NCI-H2107 treated with DMSO at 0.1 percent for 48 hours (cell line): ENCODE measurements at regions not wholly inside any gene's neighbourhood (a gene's known extent, or its start where the extent isn't known, plus 50 kb on each side); places are given as distances from the start of the nearest gene placed in this dataset.
"Not testable (repeated sequence)": the region's sequence is repeated elsewhere in the genome, so short reads cannot be mapped to it uniquely, and the experiment has no call there.

Experiments
- DNase-seq: peaks from one replicate; lab custom pipeline; 2025; ENCODE audit not compliant: unreplicated experiment; lab: John Stamatoyannopoulos, UW

DNA sequence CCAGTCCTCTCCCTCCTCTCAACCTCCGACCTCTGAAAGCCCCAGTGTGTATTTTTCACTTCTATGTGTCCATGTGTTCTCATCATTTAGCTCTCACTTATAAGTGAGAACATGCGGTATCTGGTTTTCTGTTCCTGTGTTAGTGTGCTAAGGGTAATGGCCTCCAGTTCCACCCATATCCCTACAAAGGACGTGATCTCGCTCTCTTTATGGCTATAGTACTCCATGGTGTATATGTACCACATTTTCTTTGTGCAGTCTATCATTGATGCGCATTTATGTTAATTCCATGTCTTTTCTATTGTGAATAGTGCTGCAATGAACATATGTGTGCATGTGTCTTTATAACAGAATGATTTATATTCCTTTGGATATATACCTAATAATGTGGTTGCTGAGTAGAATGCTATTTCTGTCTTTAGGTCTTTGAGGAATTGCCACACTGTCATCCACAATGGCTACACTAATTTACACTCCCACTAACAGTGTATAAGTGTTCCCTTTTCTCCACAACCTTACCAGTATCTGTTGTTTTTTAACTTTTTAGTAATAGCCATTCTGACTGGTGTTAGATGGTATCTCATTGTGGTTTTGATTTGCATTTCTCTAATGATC, 749.3 kb upstream of the ARRDC3 start:
- DNase-seq, result not testable (repeated sequence)

- no peak for DNase-seq
Observed at GRCh38 chr5:92126182-92126581, 743.1 kb upstream of the ARRDC3 start.

- no peak for DNase-seq
Observed at GRCh38 chr5:92119110-92119509, 736.0 kb upstream of the ARRDC3 start.

DNA sequence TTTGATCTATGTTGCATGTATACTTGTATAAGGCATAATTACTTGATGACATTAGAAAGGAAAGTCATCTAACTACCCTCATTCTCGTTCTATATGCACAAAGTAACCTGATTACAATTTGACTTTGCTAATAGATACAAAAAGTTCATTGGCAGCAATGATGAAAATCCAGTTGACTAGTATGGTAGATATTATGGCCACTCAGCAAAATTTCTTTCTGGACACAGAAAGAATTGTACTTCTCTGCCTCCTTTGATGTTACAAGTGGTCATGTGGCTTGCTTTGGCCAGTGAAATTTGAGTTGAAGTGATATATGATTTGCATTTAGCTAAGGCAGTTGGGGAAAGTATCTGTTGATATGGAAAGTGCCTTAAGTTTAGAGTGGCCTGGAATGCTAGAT, 723.7 kb upstream of the ARRDC3 start:
- DNase-seq, result no peak

GRCh38 chr5:92104126-92104525, 721.0 kb upstream of the ARRDC3 start:
- DNase-seq, result no peak

GRCh38 chr5:92102313-92102712, 719.2 kb upstream of the ARRDC3 start:
- DNase-seq, result no peak

GRCh38 chr5:92092239-92092638, 709.1 kb upstream of the ARRDC3 start:
- no peak for DNase-seq

- no peak for DNase-seq
Observed at GRCh38 chr5:92086059-92086811, 703.1 kb upstream of the ARRDC3 start.

DNA sequence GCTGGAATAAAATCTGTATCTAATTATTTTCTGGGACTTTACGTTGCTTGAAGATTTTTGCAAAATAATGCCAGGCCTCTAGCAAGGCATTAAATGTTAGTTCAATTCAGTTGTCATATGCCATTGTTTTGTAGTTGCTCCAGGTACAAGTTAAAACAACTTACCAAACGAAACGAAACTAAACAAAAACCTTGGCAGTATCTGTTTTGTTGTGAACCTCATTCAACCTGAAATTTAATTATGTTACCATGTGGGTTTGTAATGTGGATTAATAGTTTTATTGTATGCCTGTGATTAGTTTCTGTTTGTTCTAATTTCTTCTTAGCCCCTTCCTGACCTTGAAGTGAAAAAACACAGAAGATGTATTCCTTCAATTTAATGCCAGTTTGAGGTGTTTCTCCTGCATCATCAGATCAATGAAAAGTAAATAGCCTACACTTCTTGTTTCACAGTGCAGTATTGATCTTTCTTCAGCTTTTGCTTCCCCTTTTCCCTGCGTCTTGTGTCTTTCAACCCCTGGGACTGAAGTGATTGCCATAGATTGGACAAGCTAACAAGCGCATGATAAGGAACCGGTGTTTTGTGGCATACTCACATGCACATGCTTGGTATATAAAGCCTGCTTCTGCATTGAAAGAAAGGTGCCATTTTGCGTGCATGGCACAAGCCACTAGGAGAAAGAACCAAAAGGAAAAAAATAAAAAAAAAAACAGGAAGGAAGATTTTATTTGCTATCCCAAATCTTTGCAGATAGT, 699.0 kb upstream of the ARRDC3 start:
- no peak for DNase-seq

- no peak for DNase-seq
Observed at GRCh38 chr5:92070786-92071185, 687.7 kb upstream of the ARRDC3 start.

DNA sequence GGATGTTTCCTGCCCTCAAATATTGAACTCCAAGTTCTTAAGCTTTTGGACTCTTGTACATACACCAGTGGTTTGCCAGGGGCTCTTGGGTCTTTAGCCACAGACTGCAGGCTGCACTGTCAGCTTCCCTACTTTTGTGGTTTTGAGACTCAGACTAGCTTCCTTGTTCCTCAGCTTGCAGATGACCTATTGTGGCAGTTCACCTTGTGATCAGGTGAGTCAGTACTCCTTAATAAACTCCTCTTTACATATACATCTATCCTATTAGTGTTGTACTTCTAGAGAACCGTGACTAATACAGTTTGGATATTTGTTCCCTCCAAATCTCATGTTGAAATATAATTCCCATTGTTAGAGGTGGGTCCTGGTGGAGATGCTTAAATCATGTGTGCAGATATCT, 681.9 kb upstream of the ARRDC3 start:
- no peak for DNase-seq

GRCh38 chr5:92051741-92052140, 668.6 kb upstream of the ARRDC3 start:
- no peak for DNase-seq

DNA sequence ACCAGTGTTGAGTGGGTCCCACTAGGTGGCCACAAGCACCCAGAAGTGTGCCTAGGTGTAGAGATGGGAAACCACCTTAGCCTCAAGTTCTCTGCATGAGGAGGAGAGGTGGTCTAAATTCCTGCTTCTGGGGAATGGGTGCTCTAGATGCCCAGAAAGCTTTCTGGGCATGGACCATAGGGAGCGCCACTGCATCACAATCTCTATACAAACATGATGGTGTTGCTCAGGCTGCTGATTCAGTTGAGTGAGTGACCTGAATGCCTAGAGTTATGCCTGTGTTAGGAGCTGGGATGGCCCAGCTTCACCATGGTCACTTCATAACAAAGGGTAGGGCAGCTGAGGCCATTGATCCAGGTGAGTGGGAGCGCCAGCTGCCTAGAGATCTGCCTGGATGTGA, 667.9 kb upstream of the ARRDC3 start:
- no peak for DNase-seq

DNA sequence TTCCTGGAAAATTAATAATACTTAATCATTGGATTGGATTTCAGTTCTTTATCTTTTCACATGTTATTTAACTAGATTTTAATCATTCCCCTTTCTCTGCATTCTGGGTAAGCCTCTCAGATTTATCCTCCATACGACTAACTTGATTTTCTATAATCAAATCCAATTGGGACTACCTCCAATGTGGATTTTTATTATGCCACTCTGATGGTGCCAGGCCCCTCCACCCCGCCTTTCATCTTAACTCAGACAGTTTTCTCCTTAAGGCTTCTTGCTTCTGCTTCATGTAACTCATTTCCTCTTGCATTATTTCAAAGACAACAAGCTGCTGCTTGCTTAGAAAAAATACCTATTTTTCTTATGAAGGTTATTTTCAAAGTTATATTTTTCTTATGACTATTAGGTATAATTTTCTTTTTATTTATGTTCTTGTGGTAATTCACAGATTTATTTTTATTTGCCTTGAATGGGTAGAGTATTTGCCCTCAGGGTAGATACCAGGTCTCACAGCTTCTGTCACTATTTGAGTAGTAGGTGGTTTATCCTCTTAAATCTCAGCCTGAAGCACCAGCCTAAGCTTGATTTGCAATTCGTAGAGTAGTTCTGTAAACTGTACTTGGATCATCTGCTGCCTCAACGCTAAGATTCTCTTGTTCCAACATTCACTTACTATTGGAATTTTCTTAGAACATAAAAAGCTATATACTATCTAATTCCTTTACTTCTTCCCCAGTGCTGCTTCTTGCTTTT, 659.0 kb upstream of the ARRDC3 start:
- DNase-seq, result no peak

GRCh38 chr5:92041206-92041605, 658.1 kb upstream of the ARRDC3 start:
- no peak for DNase-seq

DNA sequence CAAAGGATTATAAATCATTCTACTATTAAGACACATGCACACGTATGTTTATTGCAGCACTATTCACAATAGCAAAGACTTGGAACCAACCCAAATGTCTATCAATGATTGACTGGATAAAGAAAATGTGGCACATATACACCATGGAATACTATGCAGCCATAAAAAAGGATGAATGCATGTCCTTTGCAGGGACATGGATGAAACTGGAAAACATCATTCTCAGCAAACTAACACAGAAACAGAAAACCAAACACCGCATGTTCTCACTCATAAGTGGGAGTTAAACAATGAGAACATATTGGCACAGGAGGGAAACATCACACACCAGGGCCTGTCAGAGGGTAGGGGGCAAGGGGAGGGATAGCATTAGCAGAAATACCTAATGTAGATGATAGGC, 646.7 kb upstream of the ARRDC3 start:
- not testable (repeated sequence) for DNase-seq

- DNase-seq, result no peak
Observed at GRCh38 chr5:92023555-92023954, 640.4 kb upstream of the ARRDC3 start.

DNA sequence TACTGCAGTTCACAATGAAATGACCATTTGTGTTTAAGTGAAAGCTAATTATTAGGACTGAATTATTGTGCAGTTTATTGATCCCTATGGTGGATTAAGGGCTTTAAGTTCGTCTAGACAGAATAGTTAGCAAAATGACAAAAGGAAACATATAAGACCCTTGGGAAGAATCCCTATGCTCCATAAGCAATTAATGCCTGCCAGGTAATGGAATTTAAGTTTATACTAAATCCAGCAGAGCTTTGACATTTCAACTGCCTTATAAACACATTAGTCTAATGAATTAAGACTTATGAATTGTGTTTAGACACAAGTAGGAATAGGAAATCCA, 640.0 kb upstream of the ARRDC3 start:
- no peak for DNase-seq

- no peak for DNase-seq
Observed at GRCh38 chr5:92022415-92023140, 639.5 kb upstream of the ARRDC3 start.

DNA sequence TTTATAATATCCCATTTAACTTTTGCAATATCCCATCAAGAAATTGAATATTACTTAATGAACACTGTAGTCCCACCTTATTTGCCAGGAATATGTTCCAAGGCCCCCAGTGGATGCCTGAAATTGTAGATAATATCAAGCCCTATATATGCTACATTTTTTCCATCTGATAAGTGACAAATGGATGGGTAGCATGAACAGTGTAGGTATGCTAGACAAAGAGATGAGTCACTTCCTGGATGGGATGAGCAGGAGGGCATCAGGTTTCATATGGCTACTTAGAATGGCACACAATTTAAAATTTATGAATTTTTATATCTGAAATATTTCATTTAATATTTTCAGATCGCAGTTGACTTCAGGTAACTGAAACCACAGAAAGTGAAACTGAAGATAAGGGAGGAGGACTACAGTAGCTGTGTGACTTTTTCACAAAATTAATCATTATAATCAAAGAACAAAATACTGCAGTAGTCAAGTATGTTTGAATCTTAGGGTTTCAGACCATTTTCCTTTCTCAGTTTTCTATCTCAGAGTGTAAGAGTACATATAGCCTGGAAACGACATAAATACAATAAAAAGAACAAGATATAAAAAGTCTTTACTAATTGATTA, 636.4 kb upstream of the ARRDC3 start:
- DNase-seq, result no peak

GRCh38 chr5:92017776-92018175, 634.7 kb upstream of the ARRDC3 start:
- DNase-seq, result no peak
